GM19023 (cell line): ENCODE measurements at regions not wholly inside any gene's neighbourhood (a gene's known extent, or its start where the extent isn't known, plus 50 kb on each side); places are given as distances from the start of the nearest gene placed in this dataset.
"Not testable (repeated sequence)": the region's sequence is repeated elsewhere in the genome, so short reads cannot be mapped to it uniquely, and the experiment has no call there.

Experiments used
- ATAC-seq: cut with Tn5 transposase; IDR thresholded peaks from one replicate; pipeline ENCODE4 v1.9.1; 2021; ENCODE audit warnings: mild to moderate bottlenecking, moderate library complexity; ENCODE audit not compliant: unreplicated experiment

GRCh38 chr17:27049104-27049784, 244.7 kb upstream of the WSB1 start:
- ATAC-seq = no peak

GRCh38 chr17:27065588-27065987, 228.3 kb upstream of the WSB1 start:
- ATAC-seq = no peak

- no peak for ATAC-seq
Measured at GRCh38 chr17:27066315-27066714, 227.6 kb upstream of the WSB1 start.

GRCh38 chr17:27069842-27070508, 223.9 kb upstream of the WSB1 start:
- ATAC-seq = no peak

- no peak for ATAC-seq
Measured at GRCh38 chr17:27070836-27071235, 223.1 kb upstream of the WSB1 start.

- ATAC-seq = no peak
Measured at GRCh38 chr17:27072885-27073284, 221.0 kb upstream of the WSB1 start.

GRCh38 chr17:27076814-27077213, 217.1 kb upstream of the WSB1 start:
- no peak for ATAC-seq

- no peak for ATAC-seq
Measured at GRCh38 chr17:27078296-27078695, 215.6 kb upstream of the WSB1 start.

GRCh38 chr17:27079660-27080059, 214.3 kb upstream of the WSB1 start:
- ATAC-seq = no peak

GRCh38 chr17:27081002-27081638, 212.8 kb upstream of the WSB1 start:
- no peak for ATAC-seq

- no peak for ATAC-seq
Measured at GRCh38 chr17:27082023-27082774, 211.7 kb upstream of the WSB1 start.

- no peak for ATAC-seq
Measured at GRCh38 chr17:27082775-27083154, 211.1 kb upstream of the WSB1 start.

- no peak for ATAC-seq
Measured at GRCh38 chr17:27083408-27084185, 210.3 kb upstream of the WSB1 start.

GRCh38 chr17:27085517-27085916, 208.4 kb upstream of the WSB1 start:
- no peak for ATAC-seq

GRCh38 chr17:27086526-27086925, 207.4 kb upstream of the WSB1 start:
- no peak for ATAC-seq

GRCh38 chr17:27087935-27088766, 205.8 kb upstream of the WSB1 start:
- ATAC-seq = no peak

GRCh38 chr17:27088767-27089078, 205.2 kb upstream of the WSB1 start:
- ATAC-seq = no peak

- ATAC-seq = not testable (repeated sequence)
Measured at GRCh38 chr17:27089079-27089928, 204.6 kb upstream of the WSB1 start.

- ATAC-seq = no peak
Measured at GRCh38 chr17:27089929-27090247, 204.0 kb upstream of the WSB1 start.
